ENCODE measurements at regions not wholly inside any gene's neighbourhood (a gene's known extent, or its start where the extent isn't known, plus 50 kb on each side); places are given as distances from the start of the nearest gene placed in this dataset.
"Not testable (repeated sequence)": the region's sequence is repeated elsewhere in the genome, so short reads cannot be mapped to it uniquely, and the experiment has no call there.

GRCh38 chr16:79834720-79835119 is 234.2 kb upstream of the MAF start:
- TF ChIP-seq ZFX (IDR thresholded peaks at IDR 0.05) (no peak), CTCF (conservative IDR thresholded peaks at IDR 0.05) (no peak)
- H3K27ac ChIP-seq: no peak overlapping the region

GRCh38 chr16:79834003-79834402 is 233.5 kb upstream of the MAF start:
- not testable (repeated sequence) for H3K27ac ChIP-seq

GRCh38 chr16:79833559-79833958 is 233.0 kb upstream of the MAF start:
- no peak overlapping the region for H3K27ac ChIP-seq
- TF ChIP-seq ZFX (IDR thresholded peaks at IDR 0.05) (no peak), CTCF (conservative IDR thresholded peaks at IDR 0.05) (no peak)

- TF ChIP-seq ZFX (IDR thresholded peaks at IDR 0.05): no peak
- TF ChIP-seq CTCF (conservative IDR thresholded peaks at IDR 0.05): no peak
- no peak overlapping the region for H3K27ac ChIP-seq
Measured at GRCh38 chr16:79826732-79827475, 226.4 kb upstream of the MAF start.

- TF ChIP-seq ZFX (IDR thresholded peaks at IDR 0.05) (no peak), CTCF (conservative IDR thresholded peaks at IDR 0.05) (no peak)
- no peak overlapping the region for H3K27ac ChIP-seq
Measured at GRCh38 chr16:79825002-79825401, 224.5 kb upstream of the MAF start.

GRCh38 chr16:79823639-79824038 is 223.1 kb upstream of the MAF start:
- TF ChIP-seq CTCF (conservative IDR thresholded peaks at IDR 0.05): no peak
- TF ChIP-seq ZFX (IDR thresholded peaks at IDR 0.05): no peak
- H3K27ac ChIP-seq: no peak overlapping the region

GRCh38 chr16:79821911-79822310 is 221.4 kb upstream of the MAF start:
- TF ChIP-seq CTCF (conservative IDR thresholded peaks at IDR 0.05) (no peak), ZFX (IDR thresholded peaks at IDR 0.05) (no peak)
- H3K27ac ChIP-seq: no peak overlapping the region

- TF ChIP-seq ZFX (IDR thresholded peaks at IDR 0.05) (no peak), CTCF (conservative IDR thresholded peaks at IDR 0.05) (no peak)
- no peak overlapping the region for H3K27ac ChIP-seq
Measured at GRCh38 chr16:79816081-79816497, 215.6 kb upstream of the MAF start.

Measured in C4-2B (cell line).